ENCODE measurements at regions not wholly inside any gene's neighbourhood (a gene's known extent, or its start where the extent isn't known, plus 50 kb on each side); places are given as distances from the start of the nearest gene placed in this dataset.
"Not testable (repeated sequence)": the region's sequence is repeated elsewhere in the genome, so short reads cannot be mapped to it uniquely, and the experiment has no call there.

- Histone ChIP-seq H3K4me3 (ENCODE audit: insufficient read depth, low read length) (no peak overlapping the region), H3K36me3 (ENCODE audit: insufficient read depth, low read length) (no peaks in the 10 kb centered on the region), H4K20me1 (ENCODE audit: insufficient read depth, low read length) (no peaks in the 10 kb centered on the region), H3K27ac (ENCODE audit: low read depth, low read length) (no peak overlapping the region), H3K9me3 (ENCODE audit: low read depth, low read length) (no peaks in the 10 kb centered on the region), H3K79me2 (ENCODE audit: insufficient read depth, low read length) (no peaks in the 10 kb centered on the region), H3K4me2 (ENCODE audit: insufficient read depth, low read length) (no peak overlapping the region), H2AFZ (ENCODE audit: low read length) (no peak overlapping the region), H3K4me1 (ENCODE audit: insufficient read depth, low read length) (no peaks in the 10 kb centered on the region), H3K27me3 (ENCODE audit: insufficient read depth, low read length) (no peaks in the 10 kb centered on the region)
- no peak for DNase-seq (ENCODE audit: insufficient read length, low spot score, missing footprints)
- no peak for TF ChIP-seq CTCF (IDR thresholded peaks at IDR 0.05; ENCODE audit: extremely low read depth, low read depth, low read length)
Measured at GRCh38 chr3:144839991-144840390, 868.4 kb downstream of the DIPK2A start.

GRCh38 chr3:144840866-144841265 is 869.2 kb downstream of the DIPK2A start:
- Histone ChIP-seq H3K4me2 (ENCODE audit: insufficient read depth, low read length) (no peak overlapping the region), H4K20me1 (ENCODE audit: insufficient read depth, low read length) (no peaks in the 10 kb centered on the region), H3K27me3 (ENCODE audit: insufficient read depth, low read length) (no peaks in the 10 kb centered on the region), H3K9me3 (ENCODE audit: low read depth, low read length) (no peaks in the 10 kb centered on the region), H2AFZ (ENCODE audit: low read length) (no peak overlapping the region), H3K4me1 (ENCODE audit: insufficient read depth, low read length) (no peaks in the 10 kb centered on the region), H3K36me3 (ENCODE audit: insufficient read depth, low read length) (no peaks in the 10 kb centered on the region), H3K4me3 (ENCODE audit: insufficient read depth, low read length) (no peak overlapping the region), H3K79me2 (ENCODE audit: insufficient read depth, low read length) (no peaks in the 10 kb centered on the region), H3K27ac (ENCODE audit: low read depth, low read length) (no peak overlapping the region)
- DNase-seq (ENCODE audit: insufficient read length, low spot score, missing footprints): no peak
- TF ChIP-seq CTCF (IDR thresholded peaks at IDR 0.05; ENCODE audit: extremely low read depth, low read depth, low read length): no peak

- no peak for TF ChIP-seq CTCF (IDR thresholded peaks at IDR 0.05; ENCODE audit: extremely low read depth, low read depth, low read length)
- Histone ChIP-seq H3K9me3 (ENCODE audit: low read depth, low read length) (no peaks in the 10 kb centered on the region), H2AFZ (ENCODE audit: low read length) (no peak overlapping the region), H3K27ac (ENCODE audit: low read depth, low read length) (no peak overlapping the region), H4K20me1 (ENCODE audit: insufficient read depth, low read length) (no peaks in the 10 kb centered on the region), H3K36me3 (ENCODE audit: insufficient read depth, low read length) (no peaks in the 10 kb centered on the region), H3K27me3 (ENCODE audit: insufficient read depth, low read length) (no peaks in the 10 kb centered on the region), H3K4me2 (ENCODE audit: insufficient read depth, low read length) (no peak overlapping the region), H3K4me1 (ENCODE audit: insufficient read depth, low read length) (no peaks in the 10 kb centered on the region), H3K4me3 (ENCODE audit: insufficient read depth, low read length) (no peak overlapping the region), H3K79me2 (ENCODE audit: insufficient read depth, low read length) (no peaks in the 10 kb centered on the region)
- no peak for DNase-seq (ENCODE audit: insufficient read length, low spot score, missing footprints)
Measured at GRCh38 chr3:144843099-144843498, 871.5 kb downstream of the DIPK2A start.

- Histone ChIP-seq H3K4me2 (ENCODE audit: insufficient read depth, low read length) (no peak overlapping the region), H4K20me1 (ENCODE audit: insufficient read depth, low read length) (no peaks in the 10 kb centered on the region), H3K27ac (ENCODE audit: low read depth, low read length) (no peak overlapping the region), H3K9me3 (ENCODE audit: low read depth, low read length) (no peaks in the 10 kb centered on the region), H2AFZ (ENCODE audit: low read length) (no peak overlapping the region), H3K27me3 (ENCODE audit: insufficient read depth, low read length) (no peaks in the 10 kb centered on the region), H3K4me1 (ENCODE audit: insufficient read depth, low read length) (no peaks in the 10 kb centered on the region), H3K4me3 (ENCODE audit: insufficient read depth, low read length) (no peak overlapping the region), H3K79me2 (ENCODE audit: insufficient read depth, low read length) (no peaks in the 10 kb centered on the region), H3K36me3 (ENCODE audit: insufficient read depth, low read length) (no peaks in the 10 kb centered on the region)
- no peak for DNase-seq (ENCODE audit: insufficient read length, low spot score, missing footprints)
- no peak for TF ChIP-seq CTCF (IDR thresholded peaks at IDR 0.05; ENCODE audit: extremely low read depth, low read depth, low read length)
Measured at GRCh38 chr3:144852999-144853398, 881.4 kb downstream of the DIPK2A start.

- not testable (repeated sequence) for H3K27ac ChIP-seq (ENCODE audit: low read depth, low read length); DNase-seq (ENCODE audit: insufficient read length, low spot score, missing footprints); H3K79me2 ChIP-seq (ENCODE audit: insufficient read depth, low read length); H3K9me3 ChIP-seq (ENCODE audit: low read depth, low read length); H3K4me1 ChIP-seq (ENCODE audit: insufficient read depth, low read length); H2AFZ ChIP-seq (ENCODE audit: low read length); H4K20me1 ChIP-seq (ENCODE audit: insufficient read depth, low read length); H3K4me2 ChIP-seq (ENCODE audit: insufficient read depth, low read length); H3K4me3 ChIP-seq (ENCODE audit: insufficient read depth, low read length); H3K36me3 ChIP-seq (ENCODE audit: insufficient read depth, low read length); H3K27me3 ChIP-seq (ENCODE audit: insufficient read depth, low read length)
Measured at GRCh38 chr3:144854020-144854419, 882.4 kb downstream of the DIPK2A start.

Measured in osteoblast (primary cell).